MM.1S (cell line): ENCODE measurements at regions not wholly inside any gene's neighbourhood (a gene's known extent, or its start where the extent isn't known, plus 50 kb on each side); places are given as distances from the start of the nearest gene placed in this dataset.

ENCODE experiments used
- DNase-seq: peaks from one replicate; pipeline ENCODE4 v3.0.0-alpha.2; 2015
- H2AFZ ChIP-seq: fragments of 300-600 bp; sonication (generic); 2 replicates; pipeline ENCODE4 v1.6.0; 2016; ENCODE audit warnings: antibody characterized with exemption, low read length
- H3F3A ChIP-seq: fragments of 300-600 bp; sonication (generic); 2 replicates; pipeline ENCODE4 v1.6.1; 2016; ENCODE audit warnings: mild to moderate bottlenecking, antibody characterized with exemption, low read length, moderate library complexity, mixed read lengths; ENCODE audit not compliant: insufficient read depth
- H3K27ac ChIP-seq: fragments of 300-600 bp; sonication (generic); 2 replicates; pipeline ENCODE4 v1.5.1; 2016; ENCODE audit warnings: mild to moderate bottlenecking, low read length
- H3K27me3 ChIP-seq: fragments of 300-600 bp; sonication (generic); replicated peaks from 2 replicates; pipeline ENCODE4 v1.6.0; 2016; ENCODE audit warnings: low read length; ENCODE audit not compliant: insufficient read depth
- H3K36me3 ChIP-seq: fragments of 300-600 bp; sonication (generic); replicated peaks from 2 replicates; pipeline ENCODE4 v1.6.1; 2016; ENCODE audit warnings: mild to moderate bottlenecking, low read length, mixed read lengths; ENCODE audit not compliant: insufficient read depth
- H3K4me1 ChIP-seq: fragments of 300-600 bp; sonication (generic); 2 replicates; pipeline ENCODE4 v1.6.1; 2016; ENCODE audit warnings: low read length, mixed read lengths
- H3K4me2 ChIP-seq: fragments of 300-600 bp; sonication (generic); 2 replicates; pipeline ENCODE4 v1.6.0; 2016; ENCODE audit warnings: low read depth, low read length
- H3K4me3 ChIP-seq: fragments of 300-600 bp; sonication (generic); 2 replicates; pipeline ENCODE4 v1.5.1; 2016; ENCODE audit warnings: low read length, mixed read lengths
- H3K79me2 ChIP-seq: fragments of 300-600 bp; sonication (generic); 2 replicates; pipeline ENCODE4 v1.6.1; 2016; ENCODE audit warnings: mixed run types, low read length, mixed read lengths
- H3K9ac ChIP-seq: fragments of 300-600 bp; sonication (generic); 2 replicates; pipeline ENCODE4 v1.6.1; 2016; ENCODE audit warnings: low read length, mixed read lengths
- H3K9me2 ChIP-seq: fragments of 300-600 bp; sonication (generic); replicated peaks from 2 replicates; pipeline ENCODE4 v1.6.1; 2016; ENCODE audit warnings: mild to moderate bottlenecking, low read length, mixed read lengths; ENCODE audit not compliant: insufficient read depth
- H3K9me3 ChIP-seq: fragments of 300-600 bp; sonication (generic); replicated peaks from 2 replicates; pipeline ENCODE4 v1.6.1; 2016; ENCODE audit warnings: mild to moderate bottlenecking, low read length, mixed read lengths; ENCODE audit not compliant: insufficient read depth
- H4K20me1 ChIP-seq: fragments of 300-600 bp; sonication (generic); 2 replicates; pipeline ENCODE4 v1.6.1; 2016; ENCODE audit warnings: mild to moderate bottlenecking, low read length, moderate library complexity, mixed read lengths; ENCODE audit not compliant: insufficient read depth
- EZH2 ChIP-seq: fragments of 300-600 bp; sonication (generic); optimal IDR thresholded peaks from 2 replicates; pipeline ENCODE3; 2017; ENCODE audit warnings: low read depth, mild to moderate bottlenecking, antibody characterized with exemption, low read length, mixed read lengths
- EZH2phosphoT487 ChIP-seq: fragments of 300-600 bp; sonication (generic); IDR thresholded peaks from 2 replicates; pipeline ENCODE4 v1.6.1; 2018; ENCODE audit warnings: antibody characterized with exemption, low read length
- TF ChIP-seq, protein P1 (sequence below): fragments of 300-600 bp; sonication (generic); IDR thresholded peaks from 2 replicates; pipeline ENCODE4 v1.5.1; 2016; ENCODE audit warnings: antibody characterized with exemption, low read length, mixed read lengths

DNA sequence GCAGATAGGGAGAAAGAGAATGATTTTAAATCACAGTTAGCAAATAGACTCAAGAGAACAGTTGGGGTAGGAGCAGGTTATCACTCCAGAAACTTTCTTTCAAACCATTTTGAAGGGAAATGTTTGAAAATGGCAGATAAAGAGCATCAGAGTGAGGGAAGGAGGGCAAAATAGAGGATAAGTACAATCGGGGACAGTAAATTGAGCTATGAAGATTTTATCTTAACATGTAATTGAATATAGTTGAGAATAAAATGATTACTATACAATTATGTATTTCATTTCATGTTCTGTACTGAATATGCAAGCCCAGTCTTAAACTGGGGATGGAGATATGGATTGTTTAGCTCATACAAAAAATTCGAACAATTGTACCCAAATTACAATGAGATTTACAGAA is 54.0 kb downstream of the MAP10 start:
- Histone ChIP-seq H3K9me3 (no peaks in the 10 kb centered on the region), H4K20me1 (no peaks in the 10 kb centered on the region), H2AFZ (no peak overlapping the region), H3K4me2 (no peak overlapping the region), H3K27me3 (no peaks in the 10 kb centered on the region), H3K4me3 (no peak overlapping the region), H3K4me1 (no peaks in the 10 kb centered on the region), H3K9me2 (no peaks in the 10 kb centered on the region), H3K27ac (no peak overlapping the region), H3K36me3 (no peaks in the 10 kb centered on the region), H3K79me2 (no peaks in the 10 kb centered on the region), H3F3A (no peaks in the 10 kb centered on the region), H3K9ac (no peak overlapping the region)
- TF ChIP-seq EZH2phosphoT487: no peak
- no peak for TF ChIP-seq EZH2
- TF ChIP-seq, protein P1, sequence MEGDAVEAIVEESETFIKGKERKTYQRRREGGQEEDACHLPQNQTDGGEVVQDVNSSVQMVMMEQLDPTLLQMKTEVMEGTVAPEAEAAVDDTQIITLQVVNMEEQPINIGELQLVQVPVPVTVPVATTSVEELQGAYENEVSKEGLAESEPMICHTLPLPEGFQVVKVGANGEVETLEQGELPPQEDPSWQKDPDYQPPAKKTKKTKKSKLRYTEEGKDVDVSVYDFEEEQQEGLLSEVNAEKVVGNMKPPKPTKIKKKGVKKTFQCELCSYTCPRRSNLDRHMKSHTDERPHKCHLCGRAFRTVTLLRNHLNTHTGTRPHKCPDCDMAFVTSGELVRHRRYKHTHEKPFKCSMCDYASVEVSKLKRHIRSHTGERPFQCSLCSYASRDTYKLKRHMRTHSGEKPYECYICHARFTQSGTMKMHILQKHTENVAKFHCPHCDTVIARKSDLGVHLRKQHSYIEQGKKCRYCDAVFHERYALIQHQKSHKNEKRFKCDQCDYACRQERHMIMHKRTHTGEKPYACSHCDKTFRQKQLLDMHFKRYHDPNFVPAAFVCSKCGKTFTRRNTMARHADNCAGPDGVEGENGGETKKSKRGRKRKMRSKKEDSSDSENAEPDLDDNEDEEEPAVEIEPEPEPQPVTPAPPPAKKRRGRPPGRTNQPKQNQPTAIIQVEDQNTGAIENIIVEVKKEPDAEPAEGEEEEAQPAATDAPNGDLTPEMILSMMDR: no peak
- DNase-seq: no peak

DNA sequence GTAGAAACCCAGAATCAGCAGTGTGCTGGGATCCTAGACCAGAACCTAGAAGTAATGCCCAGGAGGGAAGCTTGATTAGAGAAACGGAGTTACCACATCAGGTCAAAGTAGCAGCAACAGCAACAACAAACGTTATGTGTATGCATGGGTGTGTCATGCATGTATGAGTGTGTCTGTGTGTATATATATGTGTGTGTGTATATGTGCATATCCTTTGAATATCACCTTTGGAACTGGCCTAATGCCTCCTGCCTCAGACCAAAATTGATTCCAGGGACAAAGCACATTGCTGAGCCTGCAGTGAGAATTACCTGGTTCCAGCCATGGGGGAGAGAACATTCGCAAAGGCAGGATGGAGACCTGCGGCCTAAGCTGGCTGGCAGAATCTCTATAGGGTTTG is 55.9 kb downstream of the MAP10 start:
- Histone ChIP-seq H3F3A (no peaks in the 10 kb centered on the region), H3K4me1 (no peaks in the 10 kb centered on the region), H3K9me2 (no peaks in the 10 kb centered on the region), H3K4me3 (no peak overlapping the region), H3K27me3 (no peaks in the 10 kb centered on the region), H3K9me3 (no peaks in the 10 kb centered on the region), H3K79me2 (no peaks in the 10 kb centered on the region), H3K27ac (no peak overlapping the region), H3K4me2 (no peak overlapping the region), H3K36me3 (no peaks in the 10 kb centered on the region), H4K20me1 (no peaks in the 10 kb centered on the region), H3K9ac (no peak overlapping the region), H2AFZ (no peak overlapping the region)
- DNase-seq: no peak
- TF ChIP-seq EZH2phosphoT487: no peak
- TF ChIP-seq, protein P1: no peak
- no peak for TF ChIP-seq EZH2

DNA sequence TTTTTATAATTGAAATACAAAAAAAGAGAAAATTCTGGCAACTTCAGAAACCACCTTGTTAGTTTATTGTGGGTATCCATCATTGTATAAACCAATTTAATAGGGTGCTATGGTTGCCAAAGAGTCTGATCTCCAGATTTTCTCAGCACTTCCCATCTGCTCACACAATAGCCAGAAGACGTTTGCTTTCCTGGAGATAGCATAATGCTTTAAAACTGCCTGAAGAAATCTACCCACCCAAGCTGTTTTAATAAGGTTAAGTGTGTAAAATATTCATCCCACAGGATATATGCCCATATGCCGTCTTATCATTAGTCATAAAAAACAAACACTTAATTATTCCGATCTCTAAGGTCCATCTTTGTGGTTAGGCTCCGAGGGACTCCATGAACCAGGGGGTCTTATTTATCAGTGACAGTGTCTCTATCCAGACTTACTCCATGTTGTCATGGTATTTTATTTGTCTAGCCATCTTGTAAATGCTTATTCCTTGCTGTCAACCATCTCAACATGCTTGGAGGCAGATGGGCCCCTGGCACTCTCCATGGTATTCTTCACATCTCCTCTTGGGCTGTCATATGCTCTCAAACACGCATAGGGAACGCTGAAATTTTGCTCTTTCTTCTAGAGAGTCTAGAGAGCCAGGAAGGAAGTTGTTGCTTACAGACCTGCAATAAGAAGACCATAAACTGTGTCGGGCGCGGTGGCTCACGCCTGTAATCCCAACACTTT is 58.5 kb downstream of the MAP10 start:
- H3K79me2 ChIP-seq: no peaks in the 10 kb centered on the region
- H3K9ac ChIP-seq: no peak overlapping the region

More for the DNA sequence above, 58.5 kb downstream of the MAP10 start:
- no peaks in the 10 kb centered on the region for H3K36me3 ChIP-seq
- no peak for DNase-seq
- H3F3A ChIP-seq: no peaks in the 10 kb centered on the region
- no peaks in the 10 kb centered on the region for H4K20me1 ChIP-seq
- H3K4me2 ChIP-seq: no peak overlapping the region
- no peak overlapping the region for H3K27ac ChIP-seq
- no peak overlapping the region for H3K4me3 ChIP-seq
- H3K9me2 ChIP-seq: no peaks in the 10 kb centered on the region
- no peaks in the 10 kb centered on the region; the same call in 1 of the 2 replicates for H3K9me3 ChIP-seq
- no peak overlapping the region for H2AFZ ChIP-seq
- H3K4me1 ChIP-seq: no peaks in the 10 kb centered on the region
- H3K27me3 ChIP-seq: no peaks in the 10 kb centered on the region
- TF ChIP-seq EZH2phosphoT487 (no peak), EZH2 (no peak)
- TF ChIP-seq, protein P1: no peak
